AG08395 (cell line): ENCODE measurements at regions not wholly inside any gene's neighbourhood (a gene's known extent, or its start where the extent isn't known, plus 50 kb on each side); places are given as distances from the start of the nearest gene placed in this dataset.
A peak's percentile ranks its signal among the peaks of the same experiment; 100 is the strongest.
"Not testable (repeated sequence)": the region's sequence is repeated elsewhere in the genome, so short reads cannot be mapped to it uniquely, and the experiment has no call there.

Experiments used
- DNase-seq: peaks from one replicate; pipeline ENCODE4 v3.0.0; 2012; ENCODE audit warnings: mixed read lengths, low spot score

DNA sequence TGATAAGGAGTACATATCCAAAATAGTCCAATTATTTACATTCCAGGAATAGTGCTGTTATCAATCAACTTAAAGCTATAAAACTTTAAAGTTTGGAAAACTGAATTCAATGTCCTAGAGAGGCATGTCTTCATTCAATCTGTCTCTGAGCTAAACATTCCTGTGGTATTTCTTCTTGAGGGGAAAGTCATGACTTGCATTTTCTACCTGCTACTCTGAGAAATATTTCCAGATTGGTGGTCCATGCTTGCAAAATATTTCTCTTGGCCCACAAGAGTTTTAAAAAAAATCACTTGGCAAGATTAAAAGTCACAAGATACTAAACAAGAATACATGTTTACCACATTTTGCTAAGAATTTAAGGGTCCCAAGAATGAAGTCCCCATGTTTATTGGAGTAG is 63.6 kb upstream of the HGF start:
- peak; percentile 6 for DNase-seq

- DNase-seq = no peak
Observed at GRCh38 chr7:81831883-81832282, 62.0 kb upstream of the HGF start.

GRCh38 chr7:81829511-81829910 is 59.7 kb upstream of the HGF start:
- not testable (repeated sequence) for DNase-seq

DNA sequence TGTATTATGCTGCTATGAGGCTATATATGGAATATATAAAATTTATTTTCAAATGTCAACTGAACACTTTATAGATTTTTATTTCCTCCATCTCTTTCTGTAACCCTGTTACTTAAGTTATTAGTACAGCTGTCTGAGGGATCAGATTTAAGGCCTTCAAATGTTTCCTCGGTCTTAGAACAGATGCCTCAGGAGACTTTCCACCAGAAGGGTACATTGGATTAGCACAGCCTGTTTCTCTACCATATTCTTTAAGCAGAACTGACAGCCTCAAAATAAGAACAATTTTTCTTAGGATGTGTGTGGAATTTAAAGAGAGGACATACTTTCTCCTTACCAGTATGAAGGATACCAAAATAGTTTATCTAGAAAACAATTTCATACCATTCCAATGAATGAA is 53.0 kb upstream of the HGF start:
- DNase-seq = no peak

- no peak for DNase-seq
Observed at GRCh38 chr7:81819861-81820260, 50.0 kb upstream of the HGF start.
